Lower leg skin (tissue), 3 donors: ENCODE measurements at regions not wholly inside any gene's neighbourhood (a gene's known extent, or its start where the extent isn't known, plus 50 kb on each side); places are given as distances from the start of the nearest gene placed in this dataset.

Experiments used
- POLR2A ChIP-seq, 2 donors: fragments of 450-650 bp; IDR thresholded peaks; one replicate each; pipeline ENCODE4 v1.6.1; 2016 to 2017; ENCODE audit warnings: antibody characterized with exemption in 2 of 2, mild to moderate bottlenecking in 1 of 2, moderate library complexity in 1 of 2
- TF ChIP-seq, protein P1 (sequence below), 3 donors: fragments of 450-650 bp; IDR thresholded peaks; one replicate each; pipeline ENCODE4 v1.5.1; 2016; ENCODE audit warnings: antibody characterized with exemption in 3 of 3, mild to moderate bottlenecking in 3 of 3, moderate library complexity in 2 of 3

DNA sequence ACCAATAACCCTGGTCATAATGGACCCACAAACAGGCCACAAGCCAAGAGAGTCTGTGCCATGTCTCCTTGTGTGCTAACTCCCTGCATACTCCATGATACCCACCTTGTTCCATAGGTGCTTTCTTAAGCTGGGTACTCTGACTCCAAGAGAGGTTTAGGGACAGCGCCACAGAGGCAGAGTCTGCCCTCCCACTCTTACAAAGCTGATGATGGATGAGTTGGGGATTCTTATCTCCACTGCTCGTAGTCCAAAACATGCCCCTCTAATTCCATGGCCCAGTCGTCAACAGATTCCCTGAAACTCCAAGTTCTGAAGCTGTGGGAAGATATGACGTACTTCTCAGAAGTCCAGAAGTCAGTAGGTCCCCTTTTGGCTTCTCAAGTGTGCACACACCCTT lies 184.4 kb upstream of the CCL2 start:
- TF ChIP-seq, protein P1, sequence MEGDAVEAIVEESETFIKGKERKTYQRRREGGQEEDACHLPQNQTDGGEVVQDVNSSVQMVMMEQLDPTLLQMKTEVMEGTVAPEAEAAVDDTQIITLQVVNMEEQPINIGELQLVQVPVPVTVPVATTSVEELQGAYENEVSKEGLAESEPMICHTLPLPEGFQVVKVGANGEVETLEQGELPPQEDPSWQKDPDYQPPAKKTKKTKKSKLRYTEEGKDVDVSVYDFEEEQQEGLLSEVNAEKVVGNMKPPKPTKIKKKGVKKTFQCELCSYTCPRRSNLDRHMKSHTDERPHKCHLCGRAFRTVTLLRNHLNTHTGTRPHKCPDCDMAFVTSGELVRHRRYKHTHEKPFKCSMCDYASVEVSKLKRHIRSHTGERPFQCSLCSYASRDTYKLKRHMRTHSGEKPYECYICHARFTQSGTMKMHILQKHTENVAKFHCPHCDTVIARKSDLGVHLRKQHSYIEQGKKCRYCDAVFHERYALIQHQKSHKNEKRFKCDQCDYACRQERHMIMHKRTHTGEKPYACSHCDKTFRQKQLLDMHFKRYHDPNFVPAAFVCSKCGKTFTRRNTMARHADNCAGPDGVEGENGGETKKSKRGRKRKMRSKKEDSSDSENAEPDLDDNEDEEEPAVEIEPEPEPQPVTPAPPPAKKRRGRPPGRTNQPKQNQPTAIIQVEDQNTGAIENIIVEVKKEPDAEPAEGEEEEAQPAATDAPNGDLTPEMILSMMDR (IDR thresholded peaks at IDR 0.05) = no peak
- no peak for TF ChIP-seq POLR2A (IDR thresholded peaks at IDR 0.05)
